ENCODE measurements at regions not wholly inside any gene's neighbourhood (a gene's known extent, or its start where the extent isn't known, plus 50 kb on each side); places are given as distances from the start of the nearest gene placed in this dataset.

- TF ChIP-seq CEBPB (IDR thresholded peaks at IDR 0.05; ENCODE audit: low read depth) (no peak), ZNF274 (IDR thresholded peaks at IDR 0.05; ENCODE audit: low read depth, low read length) (no peak), POLR2AphosphoS5 (IDR thresholded peaks at IDR 0.05; ENCODE audit: low read depth, low read length) (no peak), YY1 (IDR thresholded peaks at IDR 0.05; ENCODE audit: extremely low read depth, insufficient replicate concordance, low read depth, low read length) (no peak), RAD21 (IDR thresholded peaks at IDR 0.05; ENCODE audit: low read depth) (no peak)
- TF ChIP-seq, protein P1, sequence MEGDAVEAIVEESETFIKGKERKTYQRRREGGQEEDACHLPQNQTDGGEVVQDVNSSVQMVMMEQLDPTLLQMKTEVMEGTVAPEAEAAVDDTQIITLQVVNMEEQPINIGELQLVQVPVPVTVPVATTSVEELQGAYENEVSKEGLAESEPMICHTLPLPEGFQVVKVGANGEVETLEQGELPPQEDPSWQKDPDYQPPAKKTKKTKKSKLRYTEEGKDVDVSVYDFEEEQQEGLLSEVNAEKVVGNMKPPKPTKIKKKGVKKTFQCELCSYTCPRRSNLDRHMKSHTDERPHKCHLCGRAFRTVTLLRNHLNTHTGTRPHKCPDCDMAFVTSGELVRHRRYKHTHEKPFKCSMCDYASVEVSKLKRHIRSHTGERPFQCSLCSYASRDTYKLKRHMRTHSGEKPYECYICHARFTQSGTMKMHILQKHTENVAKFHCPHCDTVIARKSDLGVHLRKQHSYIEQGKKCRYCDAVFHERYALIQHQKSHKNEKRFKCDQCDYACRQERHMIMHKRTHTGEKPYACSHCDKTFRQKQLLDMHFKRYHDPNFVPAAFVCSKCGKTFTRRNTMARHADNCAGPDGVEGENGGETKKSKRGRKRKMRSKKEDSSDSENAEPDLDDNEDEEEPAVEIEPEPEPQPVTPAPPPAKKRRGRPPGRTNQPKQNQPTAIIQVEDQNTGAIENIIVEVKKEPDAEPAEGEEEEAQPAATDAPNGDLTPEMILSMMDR (IDR thresholded peaks at IDR 0.05 in 2 of 3, conservative IDR thresholded peaks at IDR 0.05 in 1 of 3; ENCODE audit: borderline replicate concordance in 1 of 3, insufficient read depth in 1 of 3, low read depth in 2 of 3, low read length in 2 of 3), result no peak
- TF ChIP-seq, protein P2, sequence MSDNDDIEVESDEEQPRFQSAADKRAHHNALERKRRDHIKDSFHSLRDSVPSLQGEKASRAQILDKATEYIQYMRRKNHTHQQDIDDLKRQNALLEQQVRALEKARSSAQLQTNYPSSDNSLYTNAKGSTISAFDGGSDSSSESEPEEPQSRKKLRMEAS (IDR thresholded peaks at IDR 0.05), result no peak
These were observed 210.6 kb upstream of the HMGA2 start for GRCh38 chr12:65613692-65614091.

All from HCT116 (cell line).